ENCODE measurements at regions not wholly inside any gene's neighbourhood (a gene's known extent, or its start where the extent isn't known, plus 50 kb on each side); places are given as distances from the start of the nearest gene placed in this dataset.
A peak's percentile ranks its signal among the peaks of the same experiment; 100 is the strongest.

- whole genome bisulfite sequencing, 2 experiments (ENCODE audit: insufficient coverage in 2 of 2): 70 to 94% methylated on average over 2 to 5 of the region's 8 CpGs
- Histone ChIP-seq H3K9me3 (ENCODE audit: control insufficient read depth, low read length) (no peaks in the 10 kb centered on the region), H3K4me3 (ENCODE audit: extremely low read depth, insufficient read depth, low read length, poor library complexity, severe bottlenecking) (no peak overlapping the region), H3K27ac (ENCODE audit: low read depth, low read length, severe bottlenecking) (peak overlapping the region; percentile 70), H3K4me1 (ENCODE audit: control insufficient read depth, insufficient read depth, low read length, poor library complexity, severe bottlenecking) (peaks cover 13% of the 10 kb centered on the region), H3K36me3 (ENCODE audit: control insufficient read depth, insufficient read depth, low read length) (no peaks in the 10 kb centered on the region)
Measured at GRCh38 chr20:51335329-51335841, 207.1 kb downstream of the NFATC2 start.

- Histone ChIP-seq H3K4me1 (ENCODE audit: control insufficient read depth, insufficient read depth, low read length, poor library complexity, severe bottlenecking) (peaks cover 10% of the 10 kb centered on the region), H3K4me3 (ENCODE audit: extremely low read depth, insufficient read depth, low read length, poor library complexity, severe bottlenecking) (no peak overlapping the region), H3K9me3 (ENCODE audit: control insufficient read depth, low read length) (peaks cover 1% of the 10 kb centered on the region), H3K36me3 (ENCODE audit: control insufficient read depth, insufficient read depth, low read length) (no peaks in the 10 kb centered on the region), H3K27ac (ENCODE audit: low read depth, low read length, severe bottlenecking) (peak overlapping the region; percentile 70)
- 92 to 100% methylated on average over 7 to 9 of the region's 9 CpGs for WGBS, 2 experiments (ENCODE audit: insufficient coverage in 2 of 2)
Measured at GRCh38 chr20:51334609-51335008, 207.9 kb downstream of the NFATC2 start.

- Histone ChIP-seq H3K27ac (ENCODE audit: low read depth, low read length, severe bottlenecking) (no peak overlapping the region), H3K4me3 (ENCODE audit: extremely low read depth, insufficient read depth, low read length, poor library complexity, severe bottlenecking) (no peak overlapping the region), H3K9me3 (ENCODE audit: control insufficient read depth, low read length) (peaks cover 6% of the 10 kb centered on the region), H3K36me3 (ENCODE audit: control insufficient read depth, insufficient read depth, low read length) (no peaks in the 10 kb centered on the region), H3K4me1 (ENCODE audit: control insufficient read depth, insufficient read depth, low read length, poor library complexity, severe bottlenecking) (peaks cover 8% of the 10 kb centered on the region)
- WGBS, 2 experiments (ENCODE audit: insufficient coverage in 2 of 2): 96% methylated on average over 11 to 14 of the region's 14 CpGs
Measured at GRCh38 chr20:51333971-51334370, 208.5 kb downstream of the NFATC2 start.

- 90 to 100% methylated on average over 2 to 3 of the region's 3 CpGs for WGBS, 2 experiments (ENCODE audit: insufficient coverage in 2 of 2)
- no peak overlapping the region for H3K4me3 ChIP-seq (ENCODE audit: extremely low read depth, insufficient read depth, low read length, poor library complexity, severe bottlenecking)
- no peaks in the 10 kb centered on the region for H3K36me3 ChIP-seq (ENCODE audit: control insufficient read depth, insufficient read depth, low read length)
- no peak overlapping the region for H3K27ac ChIP-seq (ENCODE audit: low read depth, low read length, severe bottlenecking)
- peaks cover 6% of the 10 kb centered on the region for H3K9me3 ChIP-seq (ENCODE audit: control insufficient read depth, low read length)
- peaks cover 8% of the 10 kb centered on the region for H3K4me1 ChIP-seq (ENCODE audit: control insufficient read depth, insufficient read depth, low read length, poor library complexity, severe bottlenecking)
Measured at GRCh38 chr20:51333446-51333845, 209.1 kb downstream of the NFATC2 start.

- Histone ChIP-seq H3K9me3 (ENCODE audit: control insufficient read depth, low read length) (peaks cover 6% of the 10 kb centered on the region), H3K4me1 (ENCODE audit: control insufficient read depth, insufficient read depth, low read length, poor library complexity, severe bottlenecking) (peaks cover 8% of the 10 kb centered on the region), H3K4me3 (ENCODE audit: extremely low read depth, insufficient read depth, low read length, poor library complexity, severe bottlenecking) (no peak overlapping the region), H3K36me3 (ENCODE audit: control insufficient read depth, insufficient read depth, low read length) (no peaks in the 10 kb centered on the region), H3K27ac (ENCODE audit: low read depth, low read length, severe bottlenecking) (no peak overlapping the region)
- 91 to 95% methylated on average over 18 to 19 of the region's 19 CpGs for WGBS, 2 experiments (ENCODE audit: insufficient coverage in 2 of 2)
Measured at GRCh38 chr20:51331481-51331880, 211.0 kb downstream of the NFATC2 start.

GRCh38 chr20:51329845-51330244 is 212.7 kb downstream of the NFATC2 start:
- Histone ChIP-seq H3K4me1 (ENCODE audit: control insufficient read depth, insufficient read depth, low read length, poor library complexity, severe bottlenecking) (peaks cover 5% of the 10 kb centered on the region), H3K9me3 (ENCODE audit: control insufficient read depth, low read length) (peaks cover 14% of the 10 kb centered on the region), H3K27ac (ENCODE audit: low read depth, low read length, severe bottlenecking) (no peak overlapping the region), H3K4me3 (ENCODE audit: extremely low read depth, insufficient read depth, low read length, poor library complexity, severe bottlenecking) (no peak overlapping the region), H3K36me3 (ENCODE audit: control insufficient read depth, insufficient read depth, low read length) (no peaks in the 10 kb centered on the region)
- WGBS, 2 experiments (ENCODE audit: insufficient coverage in 2 of 2): 92 to 100% methylated on average over 1 of the region's 1 CpG

- 90 to 96% methylated on average over 12 to 14 of the region's 17 CpGs for WGBS, 2 experiments (ENCODE audit: insufficient coverage in 2 of 2)
- peaks cover 14% of the 10 kb centered on the region for H3K9me3 ChIP-seq (ENCODE audit: control insufficient read depth, low read length)
- no peaks in the 10 kb centered on the region for H3K36me3 ChIP-seq (ENCODE audit: control insufficient read depth, insufficient read depth, low read length)
- peaks cover 5% of the 10 kb centered on the region for H3K4me1 ChIP-seq (ENCODE audit: control insufficient read depth, insufficient read depth, low read length, poor library complexity, severe bottlenecking)
- no peak overlapping the region for H3K27ac ChIP-seq (ENCODE audit: low read depth, low read length, severe bottlenecking)
- no peak overlapping the region for H3K4me3 ChIP-seq (ENCODE audit: extremely low read depth, insufficient read depth, low read length, poor library complexity, severe bottlenecking)
Measured at GRCh38 chr20:51327251-51327841, 215.2 kb downstream of the NFATC2 start.

GRCh38 chr20:51326201-51326819 is 216.2 kb downstream of the NFATC2 start:
- Histone ChIP-seq H3K36me3 (ENCODE audit: control insufficient read depth, insufficient read depth, low read length) (no peaks in the 10 kb centered on the region), H3K9me3 (ENCODE audit: control insufficient read depth, low read length) (peaks cover 14% of the 10 kb centered on the region), H3K4me3 (ENCODE audit: extremely low read depth, insufficient read depth, low read length, poor library complexity, severe bottlenecking) (no peak overlapping the region), H3K27ac (ENCODE audit: low read depth, low read length, severe bottlenecking) (no peak overlapping the region), H3K4me1 (ENCODE audit: control insufficient read depth, insufficient read depth, low read length, poor library complexity, severe bottlenecking) (peaks cover 9% of the 10 kb centered on the region)
- 78 to 89% methylated on average over 3 to 4 of the region's 4 CpGs for WGBS, 2 experiments (ENCODE audit: insufficient coverage in 2 of 2)

GRCh38 chr20:51322164-51322707 is 220.3 kb downstream of the NFATC2 start:
- 62 to 68% methylated on average over 5 to 8 of the region's 8 CpGs for WGBS, 2 experiments (ENCODE audit: insufficient coverage in 2 of 2)
- no peaks in the 10 kb centered on the region for H3K36me3 ChIP-seq (ENCODE audit: control insufficient read depth, insufficient read depth, low read length)

GRCh38 chr20:51321343-51322163 is 221.0 kb downstream of the NFATC2 start:
- H3K4me3 ChIP-seq (ENCODE audit: extremely low read depth, insufficient read depth, low read length, poor library complexity, severe bottlenecking): no peak overlapping the region
- H3K4me1 ChIP-seq (ENCODE audit: control insufficient read depth, insufficient read depth, low read length, poor library complexity, severe bottlenecking): peaks cover 17% of the 10 kb centered on the region
- no peak overlapping the region for H3K27ac ChIP-seq (ENCODE audit: low read depth, low read length, severe bottlenecking)
- WGBS, 2 experiments (ENCODE audit: insufficient coverage in 2 of 2): 95% methylated on average over 13 to 16 of the region's 17 CpGs
- no peaks in the 10 kb centered on the region for H3K36me3 ChIP-seq (ENCODE audit: control insufficient read depth, insufficient read depth, low read length)
- peaks cover 8% of the 10 kb centered on the region for H3K9me3 ChIP-seq (ENCODE audit: control insufficient read depth, low read length)

More at GRCh38 chr20:51322164-51322707, 220.3 kb downstream of the NFATC2 start:
- H3K27ac ChIP-seq (ENCODE audit: low read depth, low read length, severe bottlenecking): no peak overlapping the region
- no peak overlapping the region for H3K4me3 ChIP-seq (ENCODE audit: extremely low read depth, insufficient read depth, low read length, poor library complexity, severe bottlenecking)
- H3K4me1 ChIP-seq (ENCODE audit: control insufficient read depth, insufficient read depth, low read length, poor library complexity, severe bottlenecking): peaks cover 17% of the 10 kb centered on the region
- H3K9me3 ChIP-seq (ENCODE audit: control insufficient read depth, low read length): peaks cover 8% of the 10 kb centered on the region
